ENCODE measurements at regions not wholly inside any gene's neighbourhood (a gene's known extent, or its start where the extent isn't known, plus 50 kb on each side); places are given as distances from the start of the nearest gene placed in this dataset.
"Not testable (repeated sequence)": the region's sequence is repeated elsewhere in the genome, so short reads cannot be mapped to it uniquely, and the experiment has no call there.

GRCh38 chr4:156290026-156290425, 336.4 kb upstream of the CTSO start:
- TF ChIP-seq POLR2AphosphoS5 (IDR thresholded peaks at IDR 0.05; ENCODE audit: borderline replicate concordance, low read depth, low read length); EZH2 (IDR thresholded peaks at IDR 0.05): not testable (repeated sequence)
